ENCODE measurements at regions not wholly inside any gene's neighbourhood (a gene's known extent, or its start where the extent isn't known, plus 50 kb on each side); places are given as distances from the start of the nearest gene placed in this dataset.

GRCh38 chr1:88062650-88063153, 621.4 kb upstream of the PKN2 start:
- Histone ChIP-seq H4K20me1 (ENCODE audit: insufficient read depth, low read length) (no peaks in the 10 kb centered on the region), H3K4me2 (ENCODE audit: insufficient read depth, low read length) (no peak overlapping the region), H3K9me3 (ENCODE audit: low read depth, low read length) (no peaks in the 10 kb centered on the region), H3K27me3 (ENCODE audit: insufficient read depth, low read length) (no peaks in the 10 kb centered on the region), H3K4me3 (ENCODE audit: insufficient read depth, low read length) (no peak overlapping the region), H3K79me2 (ENCODE audit: insufficient read depth, low read length) (no peaks in the 10 kb centered on the region), H2AFZ (ENCODE audit: low read length) (no peak overlapping the region), H3K36me3 (ENCODE audit: insufficient read depth, low read length) (no peaks in the 10 kb centered on the region), H3K4me1 (ENCODE audit: insufficient read depth, low read length) (peaks cover 19% of the 10 kb centered on the region), H3K27ac (ENCODE audit: low read depth, low read length) (no peak overlapping the region)
- DNase-seq (ENCODE audit: insufficient read length, low spot score, missing footprints), result no peak
- TF ChIP-seq CTCF (IDR thresholded peaks at IDR 0.05; ENCODE audit: extremely low read depth, low read depth, low read length), result no peak

GRCh38 chr1:88063605-88064004, 620.5 kb upstream of the PKN2 start:
- no peak for TF ChIP-seq CTCF (IDR thresholded peaks at IDR 0.05; ENCODE audit: extremely low read depth, low read depth, low read length)
- peaks cover 22% of the 10 kb centered on the region for H3K4me1 ChIP-seq (ENCODE audit: insufficient read depth, low read length)
- H3K9me3 ChIP-seq (ENCODE audit: low read depth, low read length), result no peaks in the 10 kb centered on the region
- H3K36me3 ChIP-seq (ENCODE audit: insufficient read depth, low read length), result no peaks in the 10 kb centered on the region
- H3K4me2 ChIP-seq (ENCODE audit: insufficient read depth, low read length), result no peak overlapping the region
- H2AFZ ChIP-seq (ENCODE audit: low read length), result no peak overlapping the region
- no peaks in the 10 kb centered on the region for H4K20me1 ChIP-seq (ENCODE audit: insufficient read depth, low read length)
- no peak overlapping the region for H3K27ac ChIP-seq (ENCODE audit: low read depth, low read length)
- H3K4me3 ChIP-seq (ENCODE audit: insufficient read depth, low read length), result no peak overlapping the region
- H3K27me3 ChIP-seq (ENCODE audit: insufficient read depth, low read length), result no peaks in the 10 kb centered on the region
- H3K79me2 ChIP-seq (ENCODE audit: insufficient read depth, low read length), result no peaks in the 10 kb centered on the region
- DNase-seq (ENCODE audit: insufficient read length, low spot score, missing footprints), result no peak

GRCh38 chr1:88068407-88068960, 615.6 kb upstream of the PKN2 start:
- H3K27ac ChIP-seq (ENCODE audit: low read depth, low read length), result no peak overlapping the region
- no peak overlapping the region for H3K4me3 ChIP-seq (ENCODE audit: insufficient read depth, low read length)
- no peaks in the 10 kb centered on the region for H3K27me3 ChIP-seq (ENCODE audit: insufficient read depth, low read length)
- H3K4me1 ChIP-seq (ENCODE audit: insufficient read depth, low read length), result peaks cover 7% of the 10 kb centered on the region
- H2AFZ ChIP-seq (ENCODE audit: low read length), result no peak overlapping the region
- H3K36me3 ChIP-seq (ENCODE audit: insufficient read depth, low read length), result no peaks in the 10 kb centered on the region
- TF ChIP-seq CTCF (IDR thresholded peaks at IDR 0.05; ENCODE audit: extremely low read depth, low read depth, low read length), result no peak
- DNase-seq (ENCODE audit: insufficient read length, low spot score, missing footprints), result no peak
- no peaks in the 10 kb centered on the region for H3K79me2 ChIP-seq (ENCODE audit: insufficient read depth, low read length)
- H4K20me1 ChIP-seq (ENCODE audit: insufficient read depth, low read length), result no peaks in the 10 kb centered on the region
- H3K4me2 ChIP-seq (ENCODE audit: insufficient read depth, low read length), result no peak overlapping the region
- H3K9me3 ChIP-seq (ENCODE audit: low read depth, low read length), result no peaks in the 10 kb centered on the region

- Histone ChIP-seq H3K4me2 (ENCODE audit: insufficient read depth, low read length) (no peak overlapping the region), H3K4me3 (ENCODE audit: insufficient read depth, low read length) (no peak overlapping the region), H3K4me1 (ENCODE audit: insufficient read depth, low read length) (peaks cover 3% of the 10 kb centered on the region), H3K27ac (ENCODE audit: low read depth, low read length) (no peak overlapping the region), H3K79me2 (ENCODE audit: insufficient read depth, low read length) (no peaks in the 10 kb centered on the region), H3K36me3 (ENCODE audit: insufficient read depth, low read length) (no peaks in the 10 kb centered on the region), H3K27me3 (ENCODE audit: insufficient read depth, low read length) (no peaks in the 10 kb centered on the region), H2AFZ (ENCODE audit: low read length) (no peak overlapping the region), H3K9me3 (ENCODE audit: low read depth, low read length) (no peaks in the 10 kb centered on the region), H4K20me1 (ENCODE audit: insufficient read depth, low read length) (no peaks in the 10 kb centered on the region)
- no peak for DNase-seq (ENCODE audit: insufficient read length, low spot score, missing footprints)
- TF ChIP-seq CTCF (IDR thresholded peaks at IDR 0.05; ENCODE audit: extremely low read depth, low read depth, low read length), result no peak
These were observed 613.1 kb upstream of the PKN2 start for GRCh38 chr1:88070956-88071355.

All from osteoblast (primary cell).